K562 (cell line): ENCODE measurements at regions not wholly inside any gene's neighbourhood (a gene's known extent, or its start where the extent isn't known, plus 50 kb on each side); places are given as distances from the start of the nearest gene placed in this dataset.

Experiments
- CTCF ChIP-seq, 3 experiments: IDR thresholded peaks in 2 of 3; conservative IDR thresholded peaks in 1 of 3; 2 replicates each; pipeline ENCODE4 v1.5.1; 2011 to 2012; ENCODE audit warnings: low read length in 3 of 3, mild to moderate bottlenecking in 3 of 3, control low read depth in 2 of 3, improper control_type of control experiment in 1 of 3, inconsistent platforms in 1 of 3, low read depth in 1 of 3, mixed read lengths in 1 of 3, moderate library complexity in 1 of 3; ENCODE audit not compliant: insufficient read depth in 2 of 3
- ETV1 ChIP-seq: fragments of 450-650 bp; conservative IDR thresholded peaks from 2 replicates; pipeline ENCODE4 v1.6.1; 2016; ENCODE audit warnings: missing genetic modification characterization, control low read depth, low read depth, missing compliant biosample characterization
- MBD2 ChIP-seq: sonication (generic); IDR thresholded peaks from 2 replicates; pipeline ENCODE4 v1.6.1; 2016; ENCODE audit warnings: low read depth, borderline replicate concordance
- MTA1 ChIP-seq: fragments of 450-650 bp; IDR thresholded peaks from 2 replicates; pipeline ENCODE4 v1.6.1; 2017; ENCODE audit warnings: borderline replicate concordance
- MYBL2 ChIP-seq, 2 experiments: fragments of 450-650 bp in 1 of 2; sonication (generic) in 1 of 2; formaldehyde crosslinking in 1 of 2; IDR thresholded peaks; 2 replicates each; pipeline versions ENCODE4 v1.6.1 to v1.8.1; 2017 to 2022; ENCODE audit warnings: borderline replicate concordance in 1 of 2, inconsistent platforms in 1 of 2, low read depth in 1 of 2, mild to moderate bottlenecking in 1 of 2, missing genetic modification reagents in 1 of 2, moderate library complexity in 1 of 2
- PHF21A ChIP-seq: fragments of 450-650 bp; IDR thresholded peaks from 2 replicates; pipeline ENCODE4 v1.6.1; 2017; ENCODE audit warnings: low read depth, borderline replicate concordance
- SFPQ ChIP-seq: fragments of 200-400 bp; formaldehyde crosslinking; IDR thresholded peaks from 2 replicates; pipeline ENCODE4 v1.6.1; 2017; ENCODE audit warnings: mild to moderate bottlenecking, low read depth, low read length, moderate library complexity
- SLC30A9 ChIP-seq: fragments of 250-450 bp; sonication (Bioruptor Pico); IDR thresholded peaks from 2 replicates; pipeline ENCODE4 v1.8.0; 2022; ENCODE audit warnings: mild to moderate bottlenecking, moderate library complexity
- TAF15 ChIP-seq: fragments of 200-400 bp; formaldehyde crosslinking; IDR thresholded peaks from 2 replicates; pipeline ENCODE4 v1.6.1; 2017; ENCODE audit warnings: mild to moderate bottlenecking, low read depth, low read length, moderate library complexity
- XRCC3 ChIP-seq: fragments of 450-650 bp; IDR thresholded peaks from 2 replicates; pipeline ENCODE4 v1.6.1; 2017; ENCODE audit warnings: mild to moderate bottlenecking, moderate library complexity
- ZFPM2 ChIP-seq: fragments of 250-450 bp; sonication (Bioruptor Pico); IDR thresholded peaks from 2 replicates; pipeline ENCODE4 v1.5.1; 2022; ENCODE audit warnings: mild to moderate bottlenecking

- TF ChIP-seq SFPQ (no peak), SLC30A9 (CRISPR knock-in tag) (no peak), ETV1 (tag) (no peak), TAF15 (no peak), MBD2 (no peak), XRCC3 (no peak), PHF21A (no peak), MYBL2 (IDR thresholded peaks at IDR 0.05; ENCODE audit: low read depth) (no peak), MYBL2 (CRISPR knock-in tag; IDR thresholded peaks at IDR 0.05; ENCODE audit: borderline replicate concordance) (no peak), CTCF (IDR thresholded peaks at IDR 0.05 in 2 of 3, conservative IDR thresholded peaks at IDR 0.05 in 1 of 3; ENCODE audit: insufficient read depth in 2 of 3, low read depth in 1 of 3, low read length in 3 of 3) (no peak), ZFPM2 (CRISPR knock-in tag) (no peak), MTA1 (no peak)
Measured at GRCh38 chr12:88867510-88867909, 287.2 kb upstream of the KITLG start (continued).
